ENCODE measurements at regions not wholly inside any gene's neighbourhood (a gene's known extent, or its start where the extent isn't known, plus 50 kb on each side); places are given as distances from the start of the nearest gene placed in this dataset.

GRCh38 chr1:29824025-29824424 lies 587.7 kb downstream of the PTPRU start:
- no peak overlapping the region for H3K4me3 ChIP-seq (ENCODE audit: low read depth, low read length)
- TF ChIP-seq, protein P1, sequence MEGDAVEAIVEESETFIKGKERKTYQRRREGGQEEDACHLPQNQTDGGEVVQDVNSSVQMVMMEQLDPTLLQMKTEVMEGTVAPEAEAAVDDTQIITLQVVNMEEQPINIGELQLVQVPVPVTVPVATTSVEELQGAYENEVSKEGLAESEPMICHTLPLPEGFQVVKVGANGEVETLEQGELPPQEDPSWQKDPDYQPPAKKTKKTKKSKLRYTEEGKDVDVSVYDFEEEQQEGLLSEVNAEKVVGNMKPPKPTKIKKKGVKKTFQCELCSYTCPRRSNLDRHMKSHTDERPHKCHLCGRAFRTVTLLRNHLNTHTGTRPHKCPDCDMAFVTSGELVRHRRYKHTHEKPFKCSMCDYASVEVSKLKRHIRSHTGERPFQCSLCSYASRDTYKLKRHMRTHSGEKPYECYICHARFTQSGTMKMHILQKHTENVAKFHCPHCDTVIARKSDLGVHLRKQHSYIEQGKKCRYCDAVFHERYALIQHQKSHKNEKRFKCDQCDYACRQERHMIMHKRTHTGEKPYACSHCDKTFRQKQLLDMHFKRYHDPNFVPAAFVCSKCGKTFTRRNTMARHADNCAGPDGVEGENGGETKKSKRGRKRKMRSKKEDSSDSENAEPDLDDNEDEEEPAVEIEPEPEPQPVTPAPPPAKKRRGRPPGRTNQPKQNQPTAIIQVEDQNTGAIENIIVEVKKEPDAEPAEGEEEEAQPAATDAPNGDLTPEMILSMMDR (IDR thresholded peaks at IDR 0.05; ENCODE audit: low read depth, low read length, missing control alignments): no peak
- no peak for DNase-seq (ENCODE audit: low read depth)

GRCh38 chr1:29823561-29823960 lies 587.2 kb downstream of the PTPRU start:
- no peak overlapping the region for H3K4me3 ChIP-seq (ENCODE audit: low read depth, low read length)
- TF ChIP-seq, protein P1 (IDR thresholded peaks at IDR 0.05; ENCODE audit: low read depth, low read length, missing control alignments): no peak
- no peak for DNase-seq (ENCODE audit: low read depth)

DNA sequence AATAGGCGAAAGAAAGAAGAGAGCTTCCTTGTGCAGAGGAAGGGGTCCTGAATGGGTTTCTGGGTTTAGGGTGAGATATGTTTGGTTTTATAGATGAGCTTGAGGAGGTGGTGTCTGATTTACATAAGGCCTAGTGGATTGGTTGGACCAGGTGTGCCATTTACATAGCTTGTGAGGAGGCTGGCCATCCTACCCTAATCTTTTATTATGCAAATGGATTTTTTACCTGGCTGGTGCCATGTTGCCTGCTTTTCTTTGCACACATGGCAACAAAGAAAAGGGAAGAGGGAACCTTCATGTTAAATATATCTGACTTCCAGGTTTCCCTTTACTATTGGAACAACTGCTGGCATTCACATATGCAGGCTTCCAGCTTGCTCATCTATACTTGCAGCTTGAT lies 585.3 kb downstream of the PTPRU start:
- TF ChIP-seq, protein P1 (IDR thresholded peaks at IDR 0.05; ENCODE audit: low read depth, low read length, missing control alignments): no peak
- H3K4me3 ChIP-seq (ENCODE audit: low read depth, low read length): no peak overlapping the region
- DNase-seq (ENCODE audit: low read depth): no peak

DNA sequence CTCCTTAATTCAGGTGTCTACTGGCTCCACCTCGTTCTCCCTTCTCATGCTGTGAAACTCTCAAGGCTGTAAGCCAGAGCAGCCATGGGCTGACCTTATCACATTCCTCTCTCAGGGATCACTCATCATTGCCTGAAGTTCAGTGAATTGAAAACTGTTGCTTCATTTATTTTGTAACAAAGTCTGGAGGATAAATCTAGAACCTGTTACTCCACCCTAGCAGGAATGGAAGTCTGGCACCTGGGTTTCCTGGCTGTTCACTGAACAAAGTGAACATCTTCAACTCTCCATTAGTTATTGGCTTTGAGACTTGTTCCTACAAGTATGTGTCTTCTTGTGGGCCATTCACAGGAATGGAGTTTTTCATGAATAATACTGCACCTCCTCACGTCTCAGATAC lies 584.1 kb downstream of the PTPRU start:
- TF ChIP-seq, protein P1 (IDR thresholded peaks at IDR 0.05; ENCODE audit: low read depth, low read length, missing control alignments): no peak
- no peak for DNase-seq (ENCODE audit: low read depth)
- H3K4me3 ChIP-seq (ENCODE audit: low read depth, low read length): no peak overlapping the region

- DNase-seq (ENCODE audit: low read depth): no peak
- no peak overlapping the region for H3K4me3 ChIP-seq (ENCODE audit: low read depth, low read length)
- TF ChIP-seq, protein P1 (IDR thresholded peaks at IDR 0.05; ENCODE audit: low read depth, low read length, missing control alignments): no peak
These were observed 576.2 kb downstream of the PTPRU start for GRCh38 chr1:29812408-29813135.

- no peak for DNase-seq (ENCODE audit: low read depth)
- no peak overlapping the region for H3K4me3 ChIP-seq (ENCODE audit: low read depth, low read length)
- TF ChIP-seq, protein P1 (IDR thresholded peaks at IDR 0.05; ENCODE audit: low read depth, low read length, missing control alignments): no peak
These were observed 575.5 kb downstream of the PTPRU start for GRCh38 chr1:29811727-29812407.
